CD4-positive, alpha-beta T cell treated with Interleukin-1 beta for 1 hour (primary cell): ENCODE measurements at regions not wholly inside any gene's neighbourhood (a gene's known extent, or its start where the extent isn't known, plus 50 kb on each side); places are given as distances from the start of the nearest gene placed in this dataset.
A peak's percentile ranks its signal among the peaks of the same experiment; 100 is the strongest.
"Not testable (repeated sequence)": the region's sequence is repeated elsewhere in the genome, so short reads cannot be mapped to it uniquely, and the experiment has no call there.

Source experiments
- DNase-seq, 2 donors: peaks; one replicate each; pipeline ENCODE4 v3.0.0-alpha.2; 2020 to 2022

DNA sequence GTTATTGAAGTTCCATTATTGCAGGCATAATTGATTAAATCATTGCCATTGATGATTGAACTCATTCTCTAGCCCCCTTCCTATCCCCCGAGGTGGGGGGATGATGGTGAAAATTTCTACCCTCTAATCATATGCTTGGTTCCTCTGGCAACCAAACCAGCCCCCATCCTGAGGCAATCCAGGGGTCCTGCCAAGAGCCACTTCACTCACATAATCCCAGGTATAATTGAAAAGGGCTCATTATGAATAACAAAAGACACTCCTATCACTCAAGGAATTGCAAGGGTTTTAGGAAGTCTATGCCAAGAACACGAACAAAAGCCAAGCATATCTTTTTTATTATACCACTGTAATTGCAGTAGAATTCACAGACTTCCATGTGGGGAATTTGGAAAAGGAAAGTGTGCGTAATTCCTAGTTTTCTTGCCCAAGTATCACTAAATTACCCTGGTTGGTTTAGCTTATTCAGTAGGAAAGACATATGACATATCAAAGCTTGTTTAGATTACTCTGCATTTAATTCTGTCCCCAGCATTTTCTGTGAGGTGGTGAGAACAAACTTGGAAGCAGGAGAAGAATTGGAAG is 130.7 kb upstream of the TAF11L2 start:
- DNase-seq, result no peak

DNA sequence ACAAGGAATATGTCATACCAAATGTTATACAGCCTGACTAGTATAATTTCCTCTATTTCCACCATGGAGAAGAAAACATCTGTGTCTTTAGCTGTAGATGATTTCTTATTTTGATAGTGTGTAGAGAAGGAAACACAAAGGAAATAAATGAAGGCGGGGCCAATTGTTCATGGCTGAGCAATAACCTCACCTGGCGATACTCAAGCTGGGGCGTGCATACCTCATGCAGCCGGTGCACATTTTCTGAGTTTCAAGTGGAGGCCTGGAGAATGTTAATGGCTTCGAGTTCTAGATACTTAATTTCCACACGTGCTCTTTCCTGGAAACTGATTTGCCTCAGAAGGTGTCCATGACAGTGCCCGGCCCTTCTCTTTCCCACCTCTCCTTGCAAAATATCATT is 127.4 kb upstream of the TAF11L2 start:
- no peak for DNase-seq

DNA sequence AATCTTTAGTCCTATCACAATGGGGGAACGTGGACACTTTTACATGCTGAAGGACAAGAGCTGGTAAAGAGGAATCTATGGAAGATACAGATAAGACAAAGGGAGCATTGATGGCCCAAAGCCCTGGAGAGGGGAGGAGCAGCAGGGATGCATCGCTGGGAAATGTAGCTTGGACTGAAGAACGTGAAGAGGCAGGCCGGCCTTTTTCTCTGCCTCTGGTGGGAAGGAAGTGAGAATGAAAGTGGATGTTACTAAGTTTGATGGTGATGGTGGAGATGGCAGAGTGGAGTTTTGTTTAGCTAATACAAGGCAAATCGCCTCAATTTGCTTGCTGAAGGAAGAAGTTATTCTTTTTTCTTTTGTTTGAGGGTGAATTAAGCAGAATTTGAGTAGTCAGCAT is 124.6 kb upstream of the TAF11L2 start:
- DNase-seq, result no peak

DNA sequence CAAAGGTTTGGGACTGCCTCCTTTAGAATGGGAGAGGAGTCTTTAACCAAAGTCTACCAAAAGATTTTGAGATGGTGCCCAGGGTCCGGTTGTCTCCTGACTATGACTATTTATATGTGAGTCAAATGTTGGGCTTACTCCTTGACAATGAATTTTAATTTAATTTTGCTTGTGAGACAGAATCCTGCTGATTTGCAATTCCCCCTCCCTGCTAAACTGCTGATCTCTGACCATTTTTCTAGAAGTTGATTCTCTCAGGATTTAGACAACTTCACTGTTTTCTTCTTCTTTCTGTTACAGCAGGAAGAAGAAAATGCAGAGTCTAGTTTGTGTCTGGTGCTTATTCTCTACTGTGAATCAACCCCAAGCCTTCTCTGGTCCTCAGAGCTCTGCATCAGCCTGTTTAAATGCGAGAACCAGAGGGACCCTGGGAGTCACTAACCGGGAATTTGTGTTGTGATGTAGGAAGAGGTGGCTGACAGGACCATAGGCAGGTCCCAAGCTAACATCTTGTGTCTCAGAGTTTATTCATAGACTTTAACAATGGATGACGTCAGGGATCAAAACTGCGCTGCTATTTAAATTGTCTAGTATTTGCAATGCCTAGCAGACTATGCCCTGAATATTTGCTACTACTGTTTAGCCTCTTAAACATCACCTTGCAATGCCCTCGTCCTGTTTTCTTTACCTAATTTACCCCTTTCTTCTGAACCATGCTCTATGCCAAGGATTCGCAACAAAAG is 124.0 kb upstream of the TAF11L2 start:
- DNase-seq, result no peak

DNA sequence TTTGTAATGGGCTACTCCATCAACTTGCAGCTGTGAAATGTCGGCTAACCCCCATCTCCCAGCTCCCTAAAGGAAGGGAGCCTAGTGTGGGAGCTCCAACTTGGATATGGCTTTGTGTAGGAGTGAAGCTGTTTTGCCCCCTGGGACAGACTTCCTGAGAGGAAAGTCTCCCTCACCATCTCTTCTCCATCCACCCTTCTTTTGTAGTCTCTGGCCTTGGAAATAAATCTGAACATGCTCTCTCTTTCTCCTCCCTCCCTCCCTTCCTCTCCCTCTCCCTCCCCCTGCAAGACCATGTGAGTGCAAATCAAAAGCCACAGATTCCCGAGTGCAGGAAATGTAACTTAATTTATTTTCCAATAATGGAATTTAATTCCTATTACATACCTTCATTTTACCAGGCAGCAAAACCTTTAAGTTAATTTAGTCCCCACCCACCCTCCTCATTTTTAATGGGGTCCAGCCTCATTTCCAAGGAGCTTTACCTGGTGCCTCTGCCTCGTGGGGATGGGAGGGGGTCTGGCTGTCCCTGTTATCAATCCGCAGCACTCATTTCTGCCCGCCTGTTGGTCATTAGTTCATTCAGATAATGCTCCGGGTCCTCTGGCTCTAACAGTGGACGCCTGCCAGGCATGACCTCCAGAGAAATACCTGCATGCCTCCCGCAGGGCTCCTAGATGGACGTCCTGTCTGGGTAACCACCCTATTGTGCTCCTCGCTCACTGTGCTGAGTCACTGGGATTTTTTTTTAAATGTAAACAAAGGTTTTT is 122.9 kb upstream of the TAF11L2 start:
- DNase-seq, result no peak

DNA sequence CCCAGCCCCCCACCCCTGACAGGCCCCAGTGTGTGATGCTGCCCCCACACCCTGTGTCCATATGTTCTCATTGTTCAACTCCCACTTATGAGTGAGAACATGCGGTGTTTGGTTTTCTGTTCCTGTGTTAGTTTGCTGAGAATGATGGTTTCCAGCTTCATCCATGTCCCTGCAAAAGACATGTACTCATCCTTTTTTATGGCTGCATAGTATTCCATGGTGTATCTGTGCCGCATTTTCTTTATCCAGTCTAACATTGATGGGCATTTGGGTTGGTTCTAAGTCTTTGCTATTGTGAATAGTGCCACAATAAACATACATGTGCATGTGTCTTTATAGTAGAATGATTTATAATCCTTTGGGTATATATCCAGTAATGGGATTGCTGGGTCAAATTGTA is 122.1 kb upstream of the TAF11L2 start:
- not testable (repeated sequence) for DNase-seq

DNA sequence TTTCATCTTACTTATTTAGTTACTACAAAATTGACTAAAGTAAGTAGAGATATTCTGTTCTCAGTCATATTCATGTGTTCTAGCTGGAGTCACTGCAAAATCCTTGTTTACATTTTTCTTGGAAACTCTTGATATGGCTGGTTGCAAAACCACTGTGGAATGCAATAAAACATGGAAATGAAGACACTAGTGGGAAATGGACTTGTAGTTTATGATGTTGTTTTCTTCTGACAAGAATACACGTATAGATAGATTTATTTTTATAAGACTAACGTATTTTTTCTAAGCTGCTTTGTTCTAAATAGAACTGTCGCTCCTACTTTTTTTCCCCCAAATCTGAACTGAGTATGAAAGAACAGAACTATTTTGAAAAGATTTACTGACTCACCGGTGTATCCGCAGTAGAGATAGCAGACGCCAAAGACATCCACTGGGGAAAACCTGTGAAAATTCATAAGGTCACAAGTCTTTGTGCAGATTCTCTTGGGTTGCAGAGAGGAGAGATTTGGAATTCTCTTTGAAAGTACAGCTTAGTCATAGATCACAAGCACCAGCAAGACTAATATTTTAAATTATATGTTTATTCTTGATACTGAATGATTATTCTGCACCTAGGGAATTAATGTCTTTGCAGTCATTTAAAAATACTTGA is 119.6 kb upstream of the TAF11L2 start:
- no peak for DNase-seq

DNA sequence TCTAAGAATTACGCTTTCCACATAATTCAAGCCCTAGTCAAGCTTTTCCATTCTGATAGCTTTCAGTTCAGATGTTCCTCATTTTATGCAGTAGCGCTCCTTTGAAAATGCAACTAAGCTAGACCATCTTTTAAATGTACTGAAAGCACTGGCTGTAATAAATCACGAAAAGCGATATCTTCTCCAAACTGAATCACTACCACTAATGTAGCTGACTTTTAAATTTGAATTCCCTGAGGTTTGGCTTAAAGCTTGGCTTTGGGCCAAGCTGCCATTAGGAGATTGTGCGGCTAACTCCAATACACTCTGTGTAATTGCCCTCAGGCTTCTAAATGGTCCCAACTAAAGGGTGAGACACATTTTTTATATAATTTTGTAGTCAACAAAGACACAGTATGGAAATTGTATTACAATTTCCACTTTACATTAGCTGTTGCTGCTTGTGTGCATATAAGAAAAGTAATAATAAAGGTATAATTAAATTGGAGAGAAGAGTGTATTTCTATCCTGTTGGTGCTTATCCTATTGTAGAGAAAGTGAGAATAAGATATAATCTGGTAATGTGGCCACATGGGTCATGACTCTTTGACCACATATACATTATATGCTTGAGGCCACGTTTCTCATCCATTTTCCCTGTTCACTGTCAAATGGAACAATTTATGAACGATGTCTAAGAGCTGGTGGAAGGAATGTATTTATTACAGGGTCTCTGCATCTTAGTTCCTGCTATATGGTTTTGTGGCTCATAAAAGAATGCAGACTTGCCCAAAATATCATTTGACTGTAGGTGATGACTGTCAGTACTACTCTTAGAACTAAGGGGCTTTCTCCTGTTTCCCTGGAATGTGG is 118.7 kb upstream of the TAF11L2 start:
- no peak for DNase-seq

DNA sequence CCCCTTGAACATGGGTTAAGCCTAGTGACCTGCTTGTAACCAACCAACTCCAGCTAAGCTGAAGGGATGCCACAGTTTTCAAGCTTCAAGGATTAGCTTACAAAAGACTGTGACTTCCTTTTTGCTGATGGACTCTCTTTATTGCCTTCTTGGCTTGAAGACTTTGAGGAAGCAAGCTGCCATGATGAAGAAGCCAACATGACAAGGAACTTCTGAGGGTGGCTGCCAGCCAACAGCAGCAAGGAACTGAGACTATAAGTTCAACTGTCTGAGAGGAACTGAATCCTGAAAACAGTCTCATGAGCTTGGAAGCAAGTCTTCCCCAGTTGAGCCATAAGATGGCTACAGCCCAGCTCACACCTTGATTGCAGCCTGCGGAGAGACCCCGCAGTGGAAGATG is 116.1 kb upstream of the TAF11L2 start:
- peak; percentile 6 to 22 for DNase-seq

DNA sequence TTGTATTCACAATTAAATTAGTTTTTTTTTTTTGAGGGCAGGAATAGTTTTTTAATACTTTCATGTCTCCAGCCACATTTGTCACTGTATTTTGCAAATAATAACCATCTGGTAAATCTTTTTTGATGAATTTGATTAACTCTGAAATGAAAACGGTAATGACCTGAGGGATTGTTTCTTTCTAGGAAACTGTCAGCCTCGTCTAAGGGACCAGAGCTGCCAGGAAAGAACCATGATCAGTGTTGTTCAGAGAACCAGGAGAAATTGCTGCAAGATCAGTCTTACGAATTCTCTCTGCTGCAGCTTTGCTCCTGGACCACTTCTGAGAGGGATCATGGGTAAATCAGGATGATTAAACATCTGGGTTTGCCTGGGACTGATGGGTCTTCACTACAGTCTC is 114.5 kb upstream of the TAF11L2 start:
- no peak for DNase-seq

DNA sequence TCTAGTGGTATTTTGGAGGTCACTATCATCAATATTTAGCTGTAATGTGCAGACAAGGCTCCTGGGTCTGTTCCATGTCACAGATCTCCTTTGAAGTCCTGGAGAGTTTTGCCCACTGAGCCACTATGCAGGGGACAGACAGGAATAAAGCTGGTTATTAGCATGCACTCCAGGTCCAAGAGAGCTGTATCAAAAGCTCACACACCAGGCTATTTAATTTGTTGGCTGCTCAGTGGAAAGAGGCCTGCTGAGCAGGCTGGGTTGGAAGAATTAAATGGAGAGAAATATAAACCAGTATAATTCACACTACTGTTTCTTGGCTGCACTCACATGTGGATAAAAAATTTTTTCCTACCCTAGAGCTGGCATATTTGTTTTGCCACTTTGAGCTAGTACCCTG is 113.8 kb upstream of the TAF11L2 start:
- no peak for DNase-seq

DNA sequence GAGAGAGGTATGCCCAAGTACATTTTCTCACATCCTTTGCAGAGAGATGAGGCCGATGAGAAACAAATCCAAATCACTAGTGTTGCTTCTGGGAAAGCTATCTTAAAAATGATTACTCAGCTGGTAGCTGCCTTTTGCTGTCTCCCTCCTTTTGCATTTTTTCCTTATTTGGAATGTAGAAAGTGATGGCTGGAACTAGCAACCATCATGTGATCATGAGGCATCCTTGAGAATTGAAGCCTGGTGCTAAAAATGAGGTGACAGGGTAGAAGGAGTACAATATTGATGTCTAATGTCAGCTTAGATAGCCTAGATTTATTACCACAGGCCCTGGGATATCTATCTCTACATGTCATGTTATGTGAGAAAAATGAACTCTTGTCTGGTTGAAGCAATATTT is 109.3 kb upstream of the TAF11L2 start:
- no peak for DNase-seq

DNA sequence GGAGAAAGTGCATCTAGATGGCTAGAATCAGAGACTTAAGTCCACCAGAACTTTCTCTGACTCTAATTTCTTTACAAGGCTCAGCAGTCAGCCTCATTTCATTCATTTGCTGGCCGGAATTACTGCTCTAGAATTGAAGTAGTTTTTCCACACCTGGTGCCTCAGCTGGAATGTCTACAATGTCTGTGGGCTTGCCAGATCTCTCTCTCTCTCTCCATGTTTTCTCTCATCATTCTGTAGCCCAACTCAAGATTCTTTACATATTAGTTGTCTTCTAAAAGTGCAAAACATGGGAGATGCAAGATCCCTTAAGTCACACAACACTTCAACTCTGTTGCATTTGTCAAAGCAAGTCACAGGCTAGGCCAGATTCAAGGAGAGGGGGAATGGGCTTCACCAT is 103.9 kb upstream of the TAF11L2 start:
- no peak for DNase-seq

DNA sequence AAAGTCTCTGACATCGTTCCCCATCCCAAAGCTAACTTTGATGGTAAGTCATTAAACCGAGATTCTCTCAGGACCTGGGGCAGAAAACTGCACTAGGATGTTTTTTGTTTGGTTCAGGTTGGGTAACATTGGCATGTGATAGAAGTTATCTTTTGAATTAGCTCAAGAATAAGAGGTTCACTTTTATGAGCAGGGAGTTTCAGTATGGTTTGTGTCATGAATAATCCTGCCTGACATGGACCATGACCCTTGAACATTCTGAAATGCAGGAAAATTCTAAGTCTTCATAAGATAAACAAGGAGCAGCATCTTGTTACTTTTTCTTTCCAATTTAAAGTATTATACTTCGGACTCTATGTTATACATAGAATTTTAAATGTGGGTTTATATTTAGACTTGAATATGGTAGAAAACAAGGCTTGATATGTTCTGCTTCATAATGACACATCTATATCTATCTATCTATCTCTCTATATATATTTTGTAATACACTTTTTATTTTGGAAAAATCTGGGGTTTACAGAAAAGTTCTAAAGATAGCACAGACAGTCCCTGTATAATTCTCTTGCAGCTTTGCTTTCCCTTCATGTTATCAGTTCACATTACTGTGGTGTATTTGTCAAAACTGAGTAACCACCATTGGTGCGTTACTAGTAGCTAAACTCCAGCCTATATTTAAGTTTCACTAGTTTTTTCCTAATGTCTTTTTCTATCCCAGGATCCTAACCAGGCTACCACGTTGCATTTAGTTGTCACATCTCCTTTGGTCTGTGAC is 102.7 kb upstream of the TAF11L2 start:
- no peak for DNase-seq

DNA sequence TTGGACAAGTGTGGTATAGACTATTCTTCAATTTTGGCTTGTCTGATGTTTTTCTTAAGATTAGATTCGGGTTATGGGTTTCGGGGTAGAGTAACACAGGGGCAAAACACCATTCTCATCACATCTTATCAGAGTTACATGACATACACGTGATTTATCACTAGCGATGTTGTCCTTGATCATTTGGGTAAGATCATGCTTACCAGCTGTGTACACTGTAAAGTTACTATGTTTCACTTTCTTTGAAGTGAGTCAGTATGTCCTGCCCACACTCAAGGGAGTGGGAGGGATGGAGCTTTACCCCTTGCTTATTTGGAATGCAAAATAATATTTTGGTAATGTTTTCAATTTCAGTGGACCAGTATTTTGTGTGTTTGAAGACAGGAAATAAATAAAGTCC is 101.8 kb upstream of the TAF11L2 start:
- DNase-seq, result no peak

DNA sequence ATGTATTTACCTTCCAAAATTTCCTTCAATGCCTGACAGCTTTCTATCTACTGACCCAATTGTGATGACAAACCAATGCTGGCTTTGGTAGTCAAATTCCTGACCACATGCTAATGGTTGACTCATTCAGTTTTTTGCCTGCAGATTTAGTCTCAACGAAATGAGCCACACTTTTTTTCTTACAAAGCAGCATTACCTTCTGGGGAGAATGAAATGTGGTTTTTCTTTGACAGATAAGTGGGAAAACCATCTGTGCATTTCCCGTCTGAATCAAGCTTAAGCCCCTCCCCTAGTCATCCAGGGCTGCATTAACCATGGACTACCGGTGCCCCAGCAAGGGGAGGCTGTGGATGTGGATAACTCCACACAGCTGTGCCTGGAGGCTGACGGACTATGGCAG is 99.6 kb upstream of the TAF11L2 start:
- DNase-seq, result no peak

DNA sequence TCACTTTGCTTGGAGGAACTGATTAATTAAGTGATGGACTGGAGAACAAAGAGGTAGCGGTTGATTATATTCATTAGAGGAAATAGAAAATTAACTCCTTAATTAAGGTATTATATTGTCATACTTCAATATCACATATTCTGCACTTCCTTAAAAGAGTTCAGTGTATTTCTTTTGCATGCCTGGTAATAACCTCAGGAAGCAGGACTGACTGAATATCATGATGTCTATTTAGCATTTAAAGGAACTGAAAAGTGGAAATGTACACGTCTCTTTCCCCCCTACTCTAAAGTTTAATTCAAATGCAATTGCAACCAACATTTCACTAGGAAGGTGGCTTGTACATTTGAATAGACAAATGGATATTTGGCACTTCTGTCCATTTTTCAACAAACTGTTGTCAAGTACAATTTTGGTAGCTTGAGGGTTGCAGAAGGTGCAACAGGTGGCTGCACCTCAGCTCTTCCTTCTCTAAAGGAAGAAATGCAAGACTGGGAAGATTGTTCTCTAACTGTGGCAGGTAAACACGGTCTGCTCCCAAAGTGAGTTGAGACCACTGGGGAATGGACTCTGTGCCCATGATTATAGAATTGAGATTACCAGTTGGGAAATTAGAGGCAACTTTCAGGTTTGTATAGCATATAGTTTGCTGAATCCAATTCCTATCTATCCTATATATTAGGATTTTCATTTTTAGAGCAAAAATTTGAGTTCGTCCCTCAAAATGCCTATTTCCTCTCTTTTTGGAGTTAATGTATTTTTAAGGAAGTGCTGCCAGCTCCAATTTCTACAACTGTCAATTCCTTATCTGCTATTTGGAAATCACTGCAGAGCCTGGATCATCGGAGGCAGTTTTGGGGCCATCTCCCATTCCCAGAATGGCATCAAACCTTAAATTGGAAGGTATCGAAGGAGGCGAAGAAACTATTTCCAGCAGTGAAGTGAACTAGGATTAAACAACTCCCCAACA is 98.9 kb upstream of the TAF11L2 start:
- no peak for DNase-seq

DNA sequence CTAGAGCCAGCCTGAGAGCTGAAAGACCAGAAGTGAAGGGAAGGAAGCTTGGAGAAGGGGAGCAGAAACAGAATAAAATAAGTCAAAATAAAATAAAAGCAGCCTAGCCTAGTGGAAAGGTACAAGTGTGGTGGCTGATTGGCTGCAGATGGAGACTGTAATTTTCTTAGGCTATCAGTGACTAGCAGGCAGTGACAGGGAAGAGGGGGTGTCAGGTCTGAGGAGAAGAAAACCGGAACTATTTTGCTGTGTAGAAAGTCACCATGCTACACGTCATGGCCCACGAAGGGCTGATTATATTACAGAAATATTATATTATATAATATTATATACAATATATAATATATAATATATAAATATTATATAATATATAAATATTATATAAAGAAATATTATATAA is 98.1 kb upstream of the TAF11L2 start:
- no peak for DNase-seq

DNA sequence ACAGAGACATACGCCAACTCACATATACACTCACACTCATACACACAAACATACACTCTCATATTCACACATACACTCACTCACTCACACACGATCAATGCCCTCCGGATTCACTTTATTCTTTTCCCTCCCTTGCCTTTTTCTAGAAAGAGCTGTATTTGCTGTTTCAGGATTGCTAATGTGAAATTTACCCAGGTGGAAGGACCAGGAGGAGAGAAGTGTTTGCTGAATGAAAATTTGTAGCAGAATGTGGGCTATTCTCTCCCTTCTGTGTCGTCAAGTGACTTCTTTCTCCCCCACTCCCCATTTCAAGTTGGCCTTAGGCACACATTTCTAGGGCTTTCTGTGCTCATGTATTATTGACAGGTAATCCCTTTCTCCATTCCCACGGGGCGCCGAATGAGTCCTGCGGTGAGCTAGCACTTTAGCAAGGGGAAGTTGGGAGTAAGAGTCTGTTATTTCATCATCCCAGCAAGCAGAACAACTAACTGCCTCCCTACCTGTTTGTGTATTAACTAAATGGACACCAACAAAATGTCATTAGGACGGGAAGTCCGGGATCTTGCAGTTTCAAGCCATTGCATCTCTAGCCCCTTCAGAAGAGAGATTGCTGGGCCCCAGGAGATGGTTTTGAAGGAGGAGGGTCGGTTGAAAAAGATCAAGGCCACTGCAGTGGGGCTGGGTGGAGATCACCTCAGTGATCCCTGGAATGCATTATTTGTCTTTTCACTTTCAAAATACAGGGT is 97.1 kb upstream of the TAF11L2 start:
- DNase-seq, result peak in 1 of 2 donors; percentile 24
